Activated T-cell treated with anti-CD3 and anti-CD28 coated beads, Interleukin-2, amount 50 U/mL, for 4 hours (primary cell): ENCODE measurements at regions not wholly inside any gene's neighbourhood (a gene's known extent, or its start where the extent isn't known, plus 50 kb on each side); places are given as distances from the start of the nearest gene placed in this dataset.

Experiments used
- ATAC-seq, 2 donors: fragments of 200-7000 bp; cut with Tn5 transposase; one replicate each; pipeline ENCODE4 v1.10.0; 2021
- DNase-seq: peaks from one replicate; pipeline ENCODE4 v3.0.0-alpha.2; 2020
- H3K27me3 Mint-ChIP-seq: one replicate; pipeline ENCODE4 v1.8.0; 2021; ENCODE audit warnings: low read depth, mixed read lengths
- H3K36me3 Mint-ChIP-seq: one replicate; pipeline ENCODE4 v1.8.0; 2022; ENCODE audit warnings: mixed read lengths; ENCODE audit not compliant: insufficient read depth
- H3K4me1 Mint-ChIP-seq: one replicate; pipeline ENCODE4 v1.8.0; 2021; ENCODE audit warnings: low read depth, mixed read lengths
- H3K4me3 Mint-ChIP-seq: one replicate; pipeline ENCODE4 v1.8.0; 2021; ENCODE audit warnings: mild to moderate bottlenecking, moderate library complexity, mixed read lengths
- H3K9me3 Mint-ChIP-seq: one replicate; pipeline ENCODE4 v1.8.0; 2021; ENCODE audit warnings: mixed read lengths

GRCh38 chr1:88399690-88400089 is 284.4 kb upstream of the PKN2 start:
- Mint-ChIP-seq H3K9me3 (peaks cover 5% of the 10 kb centered on the region), H3K4me3 (no peak overlapping the region), H3K27me3 (no peaks in the 10 kb centered on the region), H3K4me1 (no peaks in the 10 kb centered on the region), H3K36me3 (no peaks in the 10 kb centered on the region)
- ATAC-seq (no peak), DNase-seq (no peak)

GRCh38 chr1:88401313-88401712 is 282.8 kb upstream of the PKN2 start:
- Mint-ChIP-seq H3K36me3 (no peaks in the 10 kb centered on the region), H3K27me3 (no peaks in the 10 kb centered on the region), H3K9me3 (no peaks in the 10 kb centered on the region), H3K4me1 (no peaks in the 10 kb centered on the region), H3K4me3 (no peak overlapping the region)
- no peak for ATAC-seq
- DNase-seq = no peak

GRCh38 chr1:88404582-88404981 is 279.5 kb upstream of the PKN2 start:
- no peaks in the 10 kb centered on the region for H3K36me3 Mint-ChIP-seq
- no peak overlapping the region for H3K4me3 Mint-ChIP-seq
- no peaks in the 10 kb centered on the region for H3K4me1 Mint-ChIP-seq
- no peak for DNase-seq
- no peaks in the 10 kb centered on the region for H3K27me3 Mint-ChIP-seq
- ATAC-seq = no peak
- peaks cover 3% of the 10 kb centered on the region for H3K9me3 Mint-ChIP-seq

DNA sequence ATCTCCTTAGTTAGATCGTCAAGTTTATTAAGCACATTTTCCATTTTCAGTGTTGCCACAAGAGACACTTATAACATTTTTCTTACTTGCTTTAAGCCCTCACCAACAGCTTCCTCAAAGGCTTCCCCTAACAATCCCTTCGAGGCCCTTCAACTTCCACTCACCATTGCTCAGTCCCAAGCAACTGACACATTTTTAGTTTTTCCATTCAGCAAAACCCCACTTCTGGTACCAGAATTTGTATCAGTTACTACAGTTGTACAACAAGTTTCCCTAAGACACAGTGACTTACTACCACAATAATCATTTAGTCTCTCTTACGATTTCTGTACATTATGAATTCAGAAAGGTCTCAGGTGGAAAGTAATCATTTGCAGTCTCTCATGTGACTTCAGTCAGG is 276.8 kb upstream of the PKN2 start:
- Mint-ChIP-seq H3K9me3 (peaks cover 3% of the 10 kb centered on the region), H3K36me3 (no peaks in the 10 kb centered on the region), H3K4me3 (no peak overlapping the region), H3K4me1 (no peaks in the 10 kb centered on the region), H3K27me3 (no peaks in the 10 kb centered on the region)
- ATAC-seq (no peak), DNase-seq (no peak)

- no peak for ATAC-seq
- Mint-ChIP-seq H3K27me3 (no peaks in the 10 kb centered on the region), H3K4me3 (no peak overlapping the region), H3K36me3 (no peaks in the 10 kb centered on the region), H3K9me3 (peaks cover 46% of the 10 kb centered on the region), H3K4me1 (no peaks in the 10 kb centered on the region)
- DNase-seq = no peak
Observed at GRCh38 chr1:88421997-88422396, 262.1 kb upstream of the PKN2 start.

DNA sequence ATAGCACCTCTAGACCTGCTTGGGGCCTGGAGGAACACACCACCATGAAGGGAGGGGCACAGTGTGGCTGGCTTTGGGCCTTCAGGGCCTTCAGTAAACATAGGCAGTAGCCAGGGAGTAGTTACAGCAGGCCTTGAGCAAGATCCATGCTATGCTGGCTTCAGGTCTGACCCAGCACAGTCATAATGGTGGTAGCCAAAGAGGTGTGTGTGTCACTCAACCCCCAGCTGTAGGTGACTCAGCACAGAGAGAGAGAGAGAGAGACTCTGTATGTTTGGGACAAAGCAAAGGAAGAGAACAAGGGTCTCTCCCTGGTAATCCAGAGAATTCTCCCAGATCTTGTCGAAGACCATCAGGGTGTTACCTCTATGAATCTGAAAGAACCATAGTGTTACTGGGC is 250.5 kb upstream of the PKN2 start:
- no peak for ATAC-seq
- H3K4me1 Mint-ChIP-seq = no peaks in the 10 kb centered on the region
- H3K27me3 Mint-ChIP-seq = no peaks in the 10 kb centered on the region
- no peak for DNase-seq
- no peak overlapping the region for H3K4me3 Mint-ChIP-seq
- H3K36me3 Mint-ChIP-seq = peaks cover 2% of the 10 kb centered on the region
- H3K9me3 Mint-ChIP-seq = peaks cover 27% of the 10 kb centered on the region

- Mint-ChIP-seq H3K4me1 (no peaks in the 10 kb centered on the region), H3K27me3 (no peaks in the 10 kb centered on the region), H3K4me3 (no peak overlapping the region), H3K36me3 (peaks cover 2% of the 10 kb centered on the region), H3K9me3 (peaks cover 33% of the 10 kb centered on the region)
- DNase-seq = no peak
- no peak for ATAC-seq
Observed at GRCh38 chr1:88434836-88435235, 249.2 kb upstream of the PKN2 start.

DNA sequence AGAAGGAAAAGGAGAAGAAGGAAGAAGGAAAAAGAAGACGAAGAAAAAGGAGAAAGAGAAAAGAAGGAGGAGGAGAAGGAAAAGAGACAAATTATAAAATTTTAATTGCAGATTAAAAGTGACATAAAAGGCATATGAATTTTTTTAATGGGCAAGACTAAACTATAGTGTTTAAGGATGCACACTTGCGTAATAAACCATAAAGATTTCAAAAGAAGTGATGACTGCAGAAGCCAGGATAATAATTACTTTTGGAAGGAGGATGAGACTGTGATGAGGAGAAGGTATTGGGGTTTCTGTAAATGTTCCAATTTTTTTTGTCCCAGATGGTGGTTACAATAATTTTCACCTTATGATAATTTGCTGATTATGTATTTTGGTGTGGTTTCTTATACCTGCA is 243.1 kb upstream of the PKN2 start:
- no peaks in the 10 kb centered on the region for H3K4me1 Mint-ChIP-seq
- ATAC-seq (no peak), DNase-seq (no peak)
- H3K9me3 Mint-ChIP-seq = peaks cover 26% of the 10 kb centered on the region
- no peaks in the 10 kb centered on the region for H3K27me3 Mint-ChIP-seq
- H3K4me3 Mint-ChIP-seq = no peak overlapping the region
- no peaks in the 10 kb centered on the region for H3K36me3 Mint-ChIP-seq

DNA sequence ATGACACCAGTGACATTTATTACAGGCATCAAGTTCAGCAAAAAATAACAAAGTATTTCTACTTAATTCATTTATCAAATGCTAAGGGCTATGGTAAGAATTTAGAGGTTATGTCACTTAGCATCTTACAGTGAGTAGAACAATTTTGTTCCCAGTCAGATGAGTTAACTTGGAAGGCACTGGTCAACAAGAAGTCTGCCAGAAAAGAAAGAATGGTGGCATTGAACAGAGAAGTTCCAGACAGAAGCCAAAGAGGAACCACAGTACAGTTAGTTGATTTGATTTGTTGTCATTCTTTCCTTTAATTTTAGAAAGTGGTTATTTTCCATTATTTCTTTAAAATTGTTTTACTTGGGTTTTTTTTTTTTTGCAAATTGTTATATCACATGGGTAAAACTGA is 232.2 kb upstream of the PKN2 start:
- H3K36me3 Mint-ChIP-seq = no peaks in the 10 kb centered on the region
- no peaks in the 10 kb centered on the region for H3K4me1 Mint-ChIP-seq
- no peak overlapping the region for H3K4me3 Mint-ChIP-seq
- H3K27me3 Mint-ChIP-seq = no peaks in the 10 kb centered on the region
- peaks cover 7% of the 10 kb centered on the region for H3K9me3 Mint-ChIP-seq
- no peak for DNase-seq
- no peak for ATAC-seq

GRCh38 chr1:88453295-88453694 is 230.8 kb upstream of the PKN2 start:
- DNase-seq = no peak
- Mint-ChIP-seq H3K4me3 (no peak overlapping the region), H3K9me3 (peaks cover 7% of the 10 kb centered on the region), H3K4me1 (no peaks in the 10 kb centered on the region), H3K36me3 (no peaks in the 10 kb centered on the region), H3K27me3 (no peaks in the 10 kb centered on the region)
- ATAC-seq = no peak

GRCh38 chr1:88454781-88455180 is 229.3 kb upstream of the PKN2 start:
- no peak for ATAC-seq
- no peak for DNase-seq
- Mint-ChIP-seq H3K4me3 (no peak overlapping the region), H3K4me1 (no peaks in the 10 kb centered on the region), H3K9me3 (peaks cover under 1% of the 10 kb centered on the region), H3K36me3 (no peaks in the 10 kb centered on the region), H3K27me3 (peaks cover 7% of the 10 kb centered on the region)

GRCh38 chr1:88455621-88456256 is 228.3 kb upstream of the PKN2 start:
- no peak overlapping the region for H3K4me3 Mint-ChIP-seq
- H3K27me3 Mint-ChIP-seq = peaks cover 11% of the 10 kb centered on the region
- no peaks in the 10 kb centered on the region for H3K36me3 Mint-ChIP-seq
- DNase-seq = no peak
- ATAC-seq = no peak
- no peaks in the 10 kb centered on the region for H3K9me3 Mint-ChIP-seq
- H3K4me1 Mint-ChIP-seq = no peaks in the 10 kb centered on the region

- H3K27me3 Mint-ChIP-seq = peaks cover 24% of the 10 kb centered on the region
- no peak for ATAC-seq
- no peaks in the 10 kb centered on the region for H3K9me3 Mint-ChIP-seq
Observed at GRCh38 chr1:88457197-88457596, 226.9 kb upstream of the PKN2 start.

GRCh38 chr1:88461007-88461406 is 223.1 kb upstream of the PKN2 start:
- Mint-ChIP-seq H3K4me3 (no peak overlapping the region), H3K36me3 (no peaks in the 10 kb centered on the region), H3K27me3 (peaks cover 36% of the 10 kb centered on the region), H3K9me3 (no peaks in the 10 kb centered on the region), H3K4me1 (no peaks in the 10 kb centered on the region)
- no peak for ATAC-seq
- no peak for DNase-seq

More at GRCh38 chr1:88457197-88457596, 226.9 kb upstream of the PKN2 start:
- Mint-ChIP-seq H3K4me3 (no peak overlapping the region), H3K36me3 (no peaks in the 10 kb centered on the region), H3K4me1 (no peaks in the 10 kb centered on the region)
- DNase-seq = no peak

DNA sequence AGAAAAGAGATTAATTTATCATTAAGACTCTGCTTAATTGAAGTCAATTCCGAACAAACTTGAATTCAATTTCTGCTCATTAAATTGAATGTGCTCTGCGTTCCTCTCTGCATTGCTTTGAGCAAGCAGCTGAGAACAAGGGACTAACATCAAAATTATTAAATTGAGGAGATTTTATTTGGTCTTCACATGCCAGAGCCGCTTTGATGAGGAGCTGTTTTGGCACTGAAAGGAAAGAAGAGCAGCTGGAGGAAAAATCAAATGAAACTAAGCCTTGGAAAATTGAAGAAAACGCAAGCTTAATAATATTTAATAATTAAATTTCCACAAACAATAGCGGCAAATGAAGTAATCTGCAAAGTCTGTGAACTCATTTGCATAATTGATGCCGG is 222.0 kb upstream of the PKN2 start:
- DNase-seq (no peak), ATAC-seq (no peak)
- Mint-ChIP-seq H3K4me1 (no peaks in the 10 kb centered on the region), H3K9me3 (no peaks in the 10 kb centered on the region), H3K36me3 (no peaks in the 10 kb centered on the region), H3K4me3 (no peak overlapping the region), H3K27me3 (peaks cover 36% of the 10 kb centered on the region)
